H1 (cell line): ENCODE measurements at regions not wholly inside any gene's neighbourhood (a gene's known extent, or its start where the extent isn't known, plus 50 kb on each side); places are given as distances from the start of the nearest gene placed in this dataset.

Experiments used
- CTCF ChIP-seq, 3 experiments: IDR thresholded peaks; 1 replicate in 2 of 3; 2 replicates in 1 of 3; pipeline versions ENCODE4 v1.5.1 to v1.6.1; 2011; ENCODE audit warnings: low read length in 3 of 3, mild to moderate bottlenecking in 3 of 3, inconsistent platforms in 2 of 3, low read depth in 1 of 3, moderate library complexity in 1 of 3; ENCODE audit not compliant: insufficient read depth in 1 of 3; ENCODE audit errors: control extremely low read depth in 1 of 3
- GABPA ChIP-seq: IDR thresholded peaks from 2 replicates; pipeline ENCODE4 v1.6.1; 2011; ENCODE audit warnings: mild to moderate bottlenecking, low read length, moderate library complexity, borderline replicate concordance; ENCODE audit not compliant: insufficient read depth

GRCh38 chr20:48562586-48563116 lies 265.1 kb downstream of the PREX1 start:
- TF ChIP-seq CTCF (IDR thresholded peaks at IDR 0.05; ENCODE audit: control extremely low read depth in 1 of 3, insufficient read depth in 1 of 3, low read depth in 1 of 3, low read length in 3 of 3) (no peak), GABPA (no peak)
